ENCODE measurements at regions not wholly inside any gene's neighbourhood (a gene's known extent, or its start where the extent isn't known, plus 50 kb on each side); places are given as distances from the start of the nearest gene placed in this dataset.

DNA sequence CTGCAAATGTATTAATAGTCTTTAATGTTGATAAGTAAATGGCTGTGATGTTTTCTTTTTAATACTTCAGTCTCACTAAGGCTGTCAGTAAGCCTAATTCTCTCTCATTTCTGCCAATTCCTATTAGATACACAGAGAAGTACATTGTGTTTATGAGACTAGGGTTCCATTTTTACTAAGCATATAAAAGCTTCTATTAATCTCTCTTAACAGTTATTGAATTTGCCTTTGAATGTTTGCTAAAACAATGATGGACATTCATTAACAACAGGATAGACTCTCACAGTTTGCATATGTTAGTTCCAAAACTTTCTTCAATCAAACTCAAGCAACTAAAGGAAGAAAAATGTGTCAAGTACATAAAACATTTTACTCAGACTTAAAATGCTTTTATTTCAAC lies 659.3 kb downstream of the TLE1 start:
- TF ChIP-seq TAF1 (IDR thresholded peaks at IDR 0.05; ENCODE audit: borderline replicate concordance, insufficient read depth, low read length) (no peak), SIN3A (IDR thresholded peaks at IDR 0.05; ENCODE audit: borderline replicate concordance, insufficient read depth, low read length) (no peak), POLR2AphosphoS5 (IDR thresholded peaks at IDR 0.05; ENCODE audit: low read depth, low read length) (no peak), FOXP2 (optimal IDR thresholded peaks at IDR 0.05; ENCODE audit: borderline replicate concordance, extremely low read depth, extremely low read length, insufficient read depth) (no peak)
- TF ChIP-seq, protein P1, sequence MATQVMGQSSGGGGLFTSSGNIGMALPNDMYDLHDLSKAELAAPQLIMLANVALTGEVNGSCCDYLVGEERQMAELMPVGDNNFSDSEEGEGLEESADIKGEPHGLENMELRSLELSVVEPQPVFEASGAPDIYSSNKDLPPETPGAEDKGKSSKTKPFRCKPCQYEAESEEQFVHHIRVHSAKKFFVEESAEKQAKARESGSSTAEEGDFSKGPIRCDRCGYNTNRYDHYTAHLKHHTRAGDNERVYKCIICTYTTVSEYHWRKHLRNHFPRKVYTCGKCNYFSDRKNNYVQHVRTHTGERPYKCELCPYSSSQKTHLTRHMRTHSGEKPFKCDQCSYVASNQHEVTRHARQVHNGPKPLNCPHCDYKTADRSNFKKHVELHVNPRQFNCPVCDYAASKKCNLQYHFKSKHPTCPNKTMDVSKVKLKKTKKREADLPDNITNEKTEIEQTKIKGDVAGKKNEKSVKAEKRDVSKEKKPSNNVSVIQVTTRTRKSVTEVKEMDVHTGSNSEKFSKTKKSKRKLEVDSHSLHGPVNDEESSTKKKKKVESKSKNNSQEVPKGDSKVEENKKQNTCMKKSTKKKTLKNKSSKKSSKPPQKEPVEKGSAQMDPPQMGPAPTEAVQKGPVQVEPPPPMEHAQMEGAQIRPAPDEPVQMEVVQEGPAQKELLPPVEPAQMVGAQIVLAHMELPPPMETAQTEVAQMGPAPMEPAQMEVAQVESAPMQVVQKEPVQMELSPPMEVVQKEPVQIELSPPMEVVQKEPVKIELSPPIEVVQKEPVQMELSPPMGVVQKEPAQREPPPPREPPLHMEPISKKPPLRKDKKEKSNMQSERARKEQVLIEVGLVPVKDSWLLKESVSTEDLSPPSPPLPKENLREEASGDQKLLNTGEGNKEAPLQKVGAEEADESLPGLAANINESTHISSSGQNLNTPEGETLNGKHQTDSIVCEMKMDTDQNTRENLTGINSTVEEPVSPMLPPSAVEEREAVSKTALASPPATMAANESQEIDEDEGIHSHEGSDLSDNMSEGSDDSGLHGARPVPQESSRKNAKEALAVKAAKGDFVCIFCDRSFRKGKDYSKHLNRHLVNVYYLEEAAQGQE (IDR thresholded peaks at IDR 0.05; ENCODE audit: insufficient read depth in 1 of 2, low read depth in 2 of 2, low read length in 2 of 2): no peak

DNA sequence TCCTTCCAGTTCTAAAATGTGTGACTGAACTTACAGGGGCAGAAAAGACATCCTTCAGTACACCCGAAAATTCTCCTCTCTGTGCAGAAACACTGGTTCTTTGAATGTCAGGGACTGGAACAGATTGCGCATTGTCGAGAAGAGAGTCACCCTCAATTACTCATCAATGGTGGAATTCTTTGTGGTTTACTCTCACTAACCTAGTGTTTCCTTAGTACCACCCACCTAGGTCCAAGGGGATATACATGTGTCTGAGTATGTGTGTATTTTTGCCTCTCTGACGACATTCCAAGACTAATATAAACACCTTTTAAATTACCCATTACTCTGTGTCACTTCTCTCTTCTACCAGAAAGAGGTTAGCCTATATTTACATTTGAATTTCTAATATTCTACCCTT lies 660.8 kb downstream of the TLE1 start:
- TF ChIP-seq, protein P1 (IDR thresholded peaks at IDR 0.05; ENCODE audit: insufficient read depth in 1 of 2, low read depth in 2 of 2, low read length in 2 of 2): no peak
- TF ChIP-seq POLR2AphosphoS5 (IDR thresholded peaks at IDR 0.05; ENCODE audit: low read depth, low read length) (no peak), TAF1 (IDR thresholded peaks at IDR 0.05; ENCODE audit: borderline replicate concordance, insufficient read depth, low read length) (no peak), SIN3A (IDR thresholded peaks at IDR 0.05; ENCODE audit: borderline replicate concordance, insufficient read depth, low read length) (no peak), FOXP2 (optimal IDR thresholded peaks at IDR 0.05; ENCODE audit: borderline replicate concordance, extremely low read depth, extremely low read length, insufficient read depth) (no peak)

DNA sequence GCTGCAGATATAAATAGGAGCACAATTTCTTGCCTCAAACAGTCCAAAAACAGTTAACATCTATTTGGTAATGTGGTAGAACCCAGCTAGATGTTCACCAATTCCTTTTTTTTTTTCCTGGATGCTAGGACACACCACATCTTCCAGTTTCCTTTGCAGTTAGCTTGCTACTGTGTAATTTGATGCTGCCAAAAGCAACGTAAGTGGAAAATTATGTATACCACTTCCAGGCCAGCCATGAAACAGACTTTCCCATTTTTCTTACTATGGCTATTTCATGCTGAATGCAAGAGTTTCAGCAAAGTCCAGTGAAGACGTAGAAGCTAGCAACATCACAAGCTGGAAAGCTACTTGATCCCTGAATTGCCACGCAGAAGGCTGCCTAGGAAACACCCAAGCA lies 667.2 kb downstream of the TLE1 start:
- TF ChIP-seq, protein P1 (IDR thresholded peaks at IDR 0.05; ENCODE audit: insufficient read depth in 1 of 2, low read depth in 2 of 2, low read length in 2 of 2): no peak
- TF ChIP-seq SIN3A (IDR thresholded peaks at IDR 0.05; ENCODE audit: borderline replicate concordance, insufficient read depth, low read length) (no peak), POLR2AphosphoS5 (IDR thresholded peaks at IDR 0.05; ENCODE audit: low read depth, low read length) (no peak), TAF1 (IDR thresholded peaks at IDR 0.05; ENCODE audit: borderline replicate concordance, insufficient read depth, low read length) (no peak), FOXP2 (optimal IDR thresholded peaks at IDR 0.05; ENCODE audit: borderline replicate concordance, extremely low read depth, extremely low read length, insufficient read depth) (no peak)

DNA sequence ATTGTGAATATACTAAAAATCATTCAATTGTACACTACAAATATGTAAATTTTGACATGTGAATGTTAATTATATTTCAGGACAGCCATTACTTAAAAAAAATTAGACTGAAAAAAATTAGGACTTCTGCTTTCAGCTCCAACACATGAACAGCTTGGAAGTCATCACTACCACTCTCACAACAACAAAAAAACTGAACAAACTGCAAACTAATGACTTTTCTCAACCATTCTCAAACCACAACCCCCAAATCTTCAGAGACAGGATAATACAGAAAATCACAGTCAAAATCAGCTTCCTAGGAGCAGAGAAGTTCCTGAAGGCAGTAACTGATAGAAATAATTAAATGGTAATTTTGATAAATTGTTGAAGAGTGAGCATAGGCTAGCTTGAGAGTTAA lies 686.4 kb downstream of the TLE1 start:
- TF ChIP-seq, protein P1 (IDR thresholded peaks at IDR 0.05; ENCODE audit: insufficient read depth in 1 of 2, low read depth in 2 of 2, low read length in 2 of 2): no peak
- TF ChIP-seq FOXP2 (optimal IDR thresholded peaks at IDR 0.05; ENCODE audit: borderline replicate concordance, extremely low read depth, extremely low read length, insufficient read depth): no peak
- TF ChIP-seq TAF1 (IDR thresholded peaks at IDR 0.05; ENCODE audit: borderline replicate concordance, insufficient read depth, low read length): no peak
- no peak for TF ChIP-seq SIN3A (IDR thresholded peaks at IDR 0.05; ENCODE audit: borderline replicate concordance, insufficient read depth, low read length)
- TF ChIP-seq POLR2AphosphoS5 (IDR thresholded peaks at IDR 0.05; ENCODE audit: low read depth, low read length): no peak

DNA sequence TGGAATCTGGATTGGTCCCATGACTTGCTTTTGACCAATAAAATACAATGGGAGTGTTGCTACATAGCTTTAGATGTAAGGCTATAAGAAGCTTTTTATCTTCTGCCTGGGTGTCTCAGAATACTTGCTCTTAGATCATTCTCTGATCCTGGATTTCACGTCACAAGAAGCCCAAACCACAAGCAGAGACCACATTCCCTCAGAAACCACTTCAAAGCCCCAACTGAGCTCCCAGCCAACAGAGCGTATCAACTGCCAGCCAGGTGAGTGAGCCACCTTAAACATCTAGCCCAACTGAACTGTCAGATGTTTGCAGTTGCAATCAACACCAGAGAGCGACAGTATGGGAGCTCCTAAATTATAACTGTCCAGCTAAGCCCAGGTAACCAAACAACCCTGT lies 687.1 kb downstream of the TLE1 start:
- no peak for TF ChIP-seq POLR2AphosphoS5 (IDR thresholded peaks at IDR 0.05; ENCODE audit: low read depth, low read length)
- no peak for TF ChIP-seq SIN3A (IDR thresholded peaks at IDR 0.05; ENCODE audit: borderline replicate concordance, insufficient read depth, low read length)
- no peak for TF ChIP-seq FOXP2 (optimal IDR thresholded peaks at IDR 0.05; ENCODE audit: borderline replicate concordance, extremely low read depth, extremely low read length, insufficient read depth)
- TF ChIP-seq, protein P1 (IDR thresholded peaks at IDR 0.05; ENCODE audit: insufficient read depth in 1 of 2, low read depth in 2 of 2, low read length in 2 of 2): no peak
- no peak for TF ChIP-seq TAF1 (IDR thresholded peaks at IDR 0.05; ENCODE audit: borderline replicate concordance, insufficient read depth, low read length)
